PC-3 (cell line): ENCODE measurements at regions not wholly inside any gene's neighbourhood (a gene's known extent, or its start where the extent isn't known, plus 50 kb on each side); places are given as distances from the start of the nearest gene placed in this dataset.

ENCODE experiments used
- ATAC-seq: fragments of 200-7000 bp; cut with Tn5 transposase; 2 replicates; pipeline ENCODE4 v1.9.1; 2020; ENCODE audit warnings: mild to moderate bottlenecking, moderate library complexity
- BruUV-seq: library from RNA; stranded (reverse); fragments of 400-500 nt; replicated peaks from 2 replicates; lab custom pipeline; 2021; lab: Mats Ljungman, UMichigan
- CTCF ChIA-PET: fragments of 300-600 bp; sonication (Branson Sonifier 250); formaldehyde crosslinking; loops from one replicate; lab custom pipeline; 2022; ENCODE audit warnings: antibody characterized with exemption; lab: Charles Lee
- POLR2A ChIA-PET: fragments of 300-600 bp; sonication (Branson Sonifier 250); formaldehyde crosslinking; loops from one replicate; lab custom pipeline; 2022; ENCODE audit warnings: antibody characterized with exemption; ENCODE audit not compliant: unreplicated experiment; lab: Charles Lee
- DNase-seq: peaks from one replicate; pipeline ENCODE4 v3.0.0-alpha.2; 2015
- H2AFZ ChIP-seq: fragments of 300-600 bp; sonication (generic); 2 replicates; pipeline ENCODE4 v1.6.0; 2016; ENCODE audit warnings: antibody characterized with exemption, low read length
- H3F3A ChIP-seq: fragments of 300-600 bp; sonication (generic); one replicate; pipeline ENCODE4 v1.6.0; 2017; ENCODE audit warnings: antibody characterized with exemption, low read length, control low read depth, mild to moderate bottlenecking; ENCODE audit not compliant: unreplicated experiment
- H3K27ac ChIP-seq: fragments of 300-600 bp; sonication (generic); 2 replicates; pipeline ENCODE4 v1.5.1; 2016; ENCODE audit warnings: mild to moderate bottlenecking, low read length
- H3K27me3 ChIP-seq: fragments of 300-600 bp; sonication (generic); 2 replicates; pipeline ENCODE4 v1.6.1; 2016; ENCODE audit warnings: low read length, mixed read lengths
- H3K36me3 ChIP-seq: fragments of 300-600 bp; sonication (generic); 2 replicates; pipeline ENCODE4 v1.6.1; 2016; ENCODE audit warnings: low read depth, mixed run types, low read length, mixed read lengths
- H3K4me1 ChIP-seq: fragments of 300-600 bp; sonication (generic); 2 replicates; pipeline ENCODE4 v1.5.1; 2016; ENCODE audit warnings: low read length; ENCODE audit not compliant: insufficient read depth
- H3K4me2 ChIP-seq: fragments of 300-600 bp; sonication (generic); 2 replicates; pipeline ENCODE4 v1.6.0; 2016; ENCODE audit warnings: low read length
- H3K4me3 ChIP-seq: fragments of 300-600 bp; sonication (generic); 2 replicates; pipeline ENCODE4 v1.5.1; 2016; ENCODE audit warnings: mild to moderate bottlenecking, low read length, mixed read lengths
- H3K79me2 ChIP-seq: fragments of 300-600 bp; sonication (generic); 2 replicates; pipeline ENCODE4 v1.6.1; 2017; ENCODE audit warnings: low read length, mixed read lengths
- H3K9ac ChIP-seq: fragments of 300-600 bp; sonication (generic); 2 replicates; pipeline ENCODE4 v1.6.0; 2016; ENCODE audit warnings: mild to moderate bottlenecking, low read length
- H3K9me2 ChIP-seq: fragments of 300-600 bp; sonication (generic); replicated peaks from 2 replicates; pipeline ENCODE4 v1.6.1; 2016; ENCODE audit warnings: mixed run types, low read length, mixed read lengths
- H3K9me3 ChIP-seq: fragments of 300-600 bp; sonication (generic); 2 replicates; pipeline ENCODE4 v1.6.1; 2016; ENCODE audit warnings: low read length, mixed read lengths
- H4K20me1 ChIP-seq: fragments of 300-600 bp; sonication (generic); 2 replicates; pipeline ENCODE4 v1.6.1; 2016; ENCODE audit warnings: low read length, mixed read lengths
- EZH2 ChIP-seq: fragments of 300-600 bp; sonication (generic); IDR thresholded peaks from one replicate; pipeline ENCODE4 v1.6.1; 2017; ENCODE audit warnings: antibody characterized with exemption, mild to moderate bottlenecking, low read length; ENCODE audit not compliant: unreplicated experiment
- EZH2phosphoT487 ChIP-seq: fragments of 300-600 bp; sonication (generic); IDR thresholded peaks from 2 replicates; pipeline ENCODE4 v1.6.1; 2018; ENCODE audit warnings: mild to moderate bottlenecking, antibody characterized with exemption, low read length, borderline replicate concordance
- intact Hi-C: fragments of 100-400 bp; cut with micrococcal nuclease; formaldehyde crosslinking; loops from 2 replicates; pipeline ENCODE4 v1.9.0; 2023
- TF ChIP-seq, protein P1 (sequence below): fragments of 300-600 bp; sonication (generic); conservative IDR thresholded peaks from 2 replicates; pipeline ENCODE4 v1.5.1; 2017; ENCODE audit warnings: antibody characterized with exemption, low read depth, mild to moderate bottlenecking, low read length

DNA sequence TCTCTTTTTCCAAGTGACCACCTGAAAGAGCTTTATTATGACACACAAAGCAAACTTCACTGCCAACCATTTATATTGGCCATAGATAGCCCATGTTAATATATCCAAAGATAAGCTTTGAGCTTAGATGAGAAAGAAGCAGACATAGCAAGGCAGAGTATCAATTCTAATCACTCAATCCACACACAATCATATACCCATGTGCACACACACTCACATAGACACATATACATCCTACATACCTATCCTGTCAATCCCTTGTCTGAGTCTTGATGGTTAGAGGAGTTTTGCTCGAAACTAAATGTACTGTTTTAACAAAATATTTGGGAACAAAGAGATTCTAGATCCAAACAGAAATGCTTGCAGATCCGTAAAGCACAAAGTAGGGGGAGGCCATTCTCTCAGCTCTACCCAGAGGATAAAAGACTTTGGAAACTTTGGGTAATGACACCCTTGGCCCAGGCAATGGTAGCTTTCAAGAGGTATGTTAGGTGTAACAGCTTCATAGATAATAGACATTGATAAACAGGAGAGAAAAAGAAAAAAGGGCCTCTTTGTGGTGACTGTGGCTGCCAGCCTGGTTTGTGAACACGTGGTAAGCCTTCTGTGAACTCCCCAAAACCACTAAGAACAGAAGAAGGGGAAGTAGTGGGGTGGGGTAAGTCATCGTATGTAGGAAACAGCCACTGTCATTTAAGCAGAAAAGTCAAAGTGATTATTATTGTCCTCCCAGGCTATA lies 121.6 kb downstream of the TLR4 start:
- POLR2A ChIA-PET, result no interaction called here
- CTCF ChIA-PET, result no interaction called here
- Histone ChIP-seq H2AFZ (no peak overlapping the region), H3K79me2 (no peaks in the 10 kb centered on the region), H3K27me3 (no peaks in the 10 kb centered on the region), H3K9me2 (no peaks in the 10 kb centered on the region), H4K20me1 (no peaks in the 10 kb centered on the region), H3K27ac (no peak overlapping the region), H3K36me3 (no peaks in the 10 kb centered on the region), H3K4me3 (no peak overlapping the region), H3K9ac (no peak overlapping the region), H3F3A (no peaks in the 10 kb centered on the region), H3K4me2 (no peak overlapping the region), H3K4me1 (no peaks in the 10 kb centered on the region), H3K9me3 (no peaks in the 10 kb centered on the region)
- intact Hi-C loops, result no loop called here
- no TSS peak for BruUV-seq
- ATAC-seq (no peak), DNase-seq (no peak)
- TF ChIP-seq, protein P1, sequence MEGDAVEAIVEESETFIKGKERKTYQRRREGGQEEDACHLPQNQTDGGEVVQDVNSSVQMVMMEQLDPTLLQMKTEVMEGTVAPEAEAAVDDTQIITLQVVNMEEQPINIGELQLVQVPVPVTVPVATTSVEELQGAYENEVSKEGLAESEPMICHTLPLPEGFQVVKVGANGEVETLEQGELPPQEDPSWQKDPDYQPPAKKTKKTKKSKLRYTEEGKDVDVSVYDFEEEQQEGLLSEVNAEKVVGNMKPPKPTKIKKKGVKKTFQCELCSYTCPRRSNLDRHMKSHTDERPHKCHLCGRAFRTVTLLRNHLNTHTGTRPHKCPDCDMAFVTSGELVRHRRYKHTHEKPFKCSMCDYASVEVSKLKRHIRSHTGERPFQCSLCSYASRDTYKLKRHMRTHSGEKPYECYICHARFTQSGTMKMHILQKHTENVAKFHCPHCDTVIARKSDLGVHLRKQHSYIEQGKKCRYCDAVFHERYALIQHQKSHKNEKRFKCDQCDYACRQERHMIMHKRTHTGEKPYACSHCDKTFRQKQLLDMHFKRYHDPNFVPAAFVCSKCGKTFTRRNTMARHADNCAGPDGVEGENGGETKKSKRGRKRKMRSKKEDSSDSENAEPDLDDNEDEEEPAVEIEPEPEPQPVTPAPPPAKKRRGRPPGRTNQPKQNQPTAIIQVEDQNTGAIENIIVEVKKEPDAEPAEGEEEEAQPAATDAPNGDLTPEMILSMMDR, result no peak
- TF ChIP-seq EZH2phosphoT487 (no peak), EZH2 (no peak)

DNA sequence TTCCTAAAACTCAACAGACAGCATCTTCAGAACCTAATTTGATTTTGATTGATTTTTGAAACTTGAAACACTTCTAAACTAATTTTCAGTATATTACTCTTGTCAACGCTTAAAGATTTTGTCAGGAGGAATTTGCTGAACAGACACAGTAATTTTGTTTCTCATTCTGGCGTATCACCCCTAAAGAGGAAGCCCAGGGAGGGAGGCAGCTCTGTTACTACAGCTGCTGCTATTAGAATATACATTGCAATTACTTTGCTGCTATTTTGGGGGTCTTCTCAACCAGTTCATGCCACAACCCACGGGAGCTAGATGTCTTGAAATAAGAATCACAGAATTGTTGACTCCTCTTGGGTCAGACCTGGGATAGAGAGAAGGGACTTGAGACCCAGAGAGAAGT lies 122.6 kb downstream of the TLR4 start:
- no peaks in the 10 kb centered on the region for H4K20me1 ChIP-seq
- no peaks in the 10 kb centered on the region for H3K4me1 ChIP-seq
- intact Hi-C loops, result no loop called here
- DNase-seq (no peak), ATAC-seq (no peak)
- H3K27ac ChIP-seq, result no peak overlapping the region
- H3K4me3 ChIP-seq, result no peak overlapping the region
- H3K27me3 ChIP-seq, result no peaks in the 10 kb centered on the region
- H2AFZ ChIP-seq, result no peak overlapping the region
- no peaks in the 10 kb centered on the region for H3K79me2 ChIP-seq
- ChIA-PET POLR2A (no interaction called here), CTCF (no interaction called here)
- H3K9ac ChIP-seq, result no peak overlapping the region
- no peaks in the 10 kb centered on the region for H3K9me3 ChIP-seq
- H3K36me3 ChIP-seq, result no peaks in the 10 kb centered on the region
- no peak overlapping the region for H3K4me2 ChIP-seq
- no peaks in the 10 kb centered on the region for H3K9me2 ChIP-seq
- H3F3A ChIP-seq, result no peaks in the 10 kb centered on the region
- no TSS peak for BruUV-seq
- TF ChIP-seq EZH2phosphoT487 (no peak), EZH2 (no peak)
- TF ChIP-seq, protein P1, result no peak

DNA sequence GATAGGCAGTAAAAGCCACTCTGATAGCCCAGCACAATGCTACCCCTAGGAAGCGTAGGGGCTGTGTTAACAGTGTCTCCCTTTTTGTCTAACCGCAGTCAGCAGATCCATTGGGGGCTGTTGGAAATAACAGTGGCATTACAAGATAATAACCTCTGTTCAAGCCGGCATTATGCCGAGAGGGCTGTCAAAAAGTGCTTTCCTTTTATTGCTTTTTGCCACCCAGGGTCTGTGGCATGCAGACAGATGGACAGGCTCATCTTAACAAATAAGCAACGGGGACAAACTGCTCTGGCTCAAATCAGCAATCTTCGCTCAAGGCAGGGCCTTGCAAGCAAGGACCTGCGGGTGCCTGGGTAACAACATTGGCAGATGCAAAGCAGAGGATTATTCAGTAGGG lies 123.3 kb downstream of the TLR4 start:
- intact Hi-C loops, result no loop called here
- Histone ChIP-seq H2AFZ (no peak overlapping the region), H3K9me2 (no peaks in the 10 kb centered on the region), H3K27me3 (no peaks in the 10 kb centered on the region), H3K9ac (no peak overlapping the region), H3K4me2 (no peak overlapping the region), H3F3A (no peaks in the 10 kb centered on the region), H3K4me3 (no peak overlapping the region), H4K20me1 (no peaks in the 10 kb centered on the region), H3K27ac (no peak overlapping the region), H3K9me3 (no peaks in the 10 kb centered on the region), H3K79me2 (no peaks in the 10 kb centered on the region), H3K36me3 (no peaks in the 10 kb centered on the region), H3K4me1 (no peaks in the 10 kb centered on the region)
- CTCF ChIA-PET, result no interaction called here
- ATAC-seq, result no peak
- TF ChIP-seq EZH2 (no peak), EZH2phosphoT487 (no peak)
- TF ChIP-seq, protein P1, result no peak
- POLR2A ChIA-PET, result no interaction called here
- DNase-seq, result no peak
- no TSS peak for BruUV-seq
